ENCODE measurements at regions not wholly inside any gene's neighbourhood (a gene's known extent, or its start where the extent isn't known, plus 50 kb on each side); places are given as distances from the start of the nearest gene placed in this dataset.

DNA sequence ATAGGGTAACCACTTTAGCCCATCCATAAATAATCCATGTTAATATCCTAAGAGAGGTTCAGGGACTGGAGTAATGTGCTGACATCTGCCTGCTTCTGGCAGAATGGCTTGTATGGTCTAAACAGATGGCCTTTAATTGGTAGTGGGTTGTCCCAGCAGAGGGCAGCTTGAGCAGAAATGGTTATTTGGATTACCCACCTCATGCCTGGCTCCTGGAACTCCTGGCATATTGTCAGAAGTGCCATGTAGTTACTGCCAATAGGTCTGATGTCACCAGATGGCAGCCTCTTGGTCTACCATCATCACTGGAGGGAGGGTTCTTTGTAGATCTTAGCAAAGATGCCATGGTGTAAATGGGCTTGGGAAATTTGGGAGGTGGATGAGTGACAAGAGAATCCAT is 157.5 kb upstream of the SOX9 start:
- intact Hi-C loops (cut with micrococcal nuclease) (no loop called here), in situ Hi-C loops (cut with MboI; ENCODE audit: low sequenced_read_pairs) (loop anchor here (25.0 kb wide), 1 partner anchor 574 kb away; no protein-coding TSS in a partner anchor), dilution Hi-C loops (cut with HindIII; ENCODE audit: low sequenced_read_pairs, unreplicated experiment) (no loop called here)
- no peak overlapping the region for H3K4me3 ChIP-seq (ENCODE audit: insufficient read depth, low read depth, low read length)
- H3K23ac ChIP-seq (ENCODE audit: low read depth, low read length) = no peak overlapping the region
- no peak overlapping the region for H2BK5ac ChIP-seq (ENCODE audit: low read depth, low read length, poor library complexity, severe bottlenecking)
- no peak for ATAC-seq (ENCODE audit: low read depth)
- H3K9me3 ChIP-seq (ENCODE audit: control insufficient read depth, insufficient read depth, low read length) = no peaks in the 10 kb centered on the region
- H2BK20ac ChIP-seq (ENCODE audit: low read depth, low read length) = no peak overlapping the region
- H2AK9ac ChIP-seq (replicated peaks; ENCODE audit: low read depth, low read length, poor library complexity) = no peak overlapping the region
- TF ChIP-seq BHLHE40 (IDR thresholded peaks at IDR 0.05; ENCODE audit: low read depth, low read length) = no peak
- no peak for TF ChIP-seq RFX5 (IDR thresholded peaks at IDR 0.05; ENCODE audit: low read depth, low read length)
- TF ChIP-seq USF2 (IDR thresholded peaks at IDR 0.05; ENCODE audit: low read depth, low read length) = no peak
- TF ChIP-seq NFE2L2 (IDR thresholded peaks at IDR 0.05; ENCODE audit: low read depth, low read length) = no peak
- no peak for TF ChIP-seq RCOR1 (IDR thresholded peaks at IDR 0.05; ENCODE audit: insufficient replicate concordance, low read length)
- TF ChIP-seq POLR2A (IDR thresholded peaks at IDR 0.05; ENCODE audit: low read depth, low read length) = no peak
- ChIA-PET CTCF (no interaction called here), POLR2A (ENCODE audit: unreplicated experiment) (no interaction called here)
- H3K4ac ChIP-seq (ENCODE audit: low read depth, low read length) = no peak overlapping the region
- H3K4me2 ChIP-seq (ENCODE audit: low read depth, low read length) = no peak overlapping the region
- no peaks in the 10 kb centered on the region for H3K4me1 ChIP-seq (ENCODE audit: control insufficient read depth, insufficient read depth, low read length)
- no peak overlapping the region for H2AFZ ChIP-seq (replicated peaks; ENCODE audit: low read length, poor library complexity)
- no peak overlapping the region for H3K56ac ChIP-seq (ENCODE audit: extremely low read depth, insufficient read depth, low read length)
- H3K18ac ChIP-seq (ENCODE audit: low read depth, low read length) = no peak overlapping the region
- H3K36me3 ChIP-seq (ENCODE audit: control insufficient read depth, insufficient read depth, low read length) = no peaks in the 10 kb centered on the region
- BruUV-seq (replicated peaks) = no TSS peak
- H3K14ac ChIP-seq (replicated peaks; ENCODE audit: low read depth, low read length) = no peak overlapping the region
- DNase-seq = no peak
- no peaks in the 10 kb centered on the region for H3K79me1 ChIP-seq (ENCODE audit: low read depth in 1 of 2, low read length in 2 of 2)
- no peak overlapping the region for H4K91ac ChIP-seq (ENCODE audit: insufficient read depth, low read depth, low read length)
- H3K27ac ChIP-seq (ENCODE audit: insufficient read depth, low read length) = no peak overlapping the region
- no peak overlapping the region for H4K8ac ChIP-seq (ENCODE audit: low read depth in 2 of 2, low read length in 2 of 2)
- H2BK120ac ChIP-seq (ENCODE audit: low read depth, low read length) = no peak overlapping the region
- no peaks in the 10 kb centered on the region for H3K9me1 ChIP-seq (ENCODE audit: insufficient read depth, low read length)
- no peak overlapping the region for H4K5ac ChIP-seq (ENCODE audit: low read depth, low read length)
- H3K27me3 ChIP-seq (ENCODE audit: control insufficient read depth, insufficient read depth, low read length) = no peaks in the 10 kb centered on the region
- no peaks in the 10 kb centered on the region for H4K20me1 ChIP-seq (ENCODE audit: insufficient read depth, low read length)
- H2AK5ac ChIP-seq (ENCODE audit: low read depth, low read length) = no peak overlapping the region
- H3K9ac ChIP-seq (ENCODE audit: low read depth, low read length) = no peak overlapping the region
- H2BK15ac ChIP-seq (ENCODE audit: low read depth, low read length) = no peak overlapping the region

Measured in IMR-90 (cell line).